NCI-H2107 treated with DMSO at 0.1 percent for 48 hours (cell line): ENCODE measurements at regions not wholly inside any gene's neighbourhood (a gene's known extent, or its start where the extent isn't known, plus 50 kb on each side); places are given as distances from the start of the nearest gene placed in this dataset.
"Not testable (repeated sequence)": the region's sequence is repeated elsewhere in the genome, so short reads cannot be mapped to it uniquely, and the experiment has no call there.

ENCODE experiments used
- DNase-seq: peaks from one replicate; lab custom pipeline; 2025; ENCODE audit not compliant: unreplicated experiment; lab: John Stamatoyannopoulos, UW

GRCh38 chr16:51869176-51869575 is 677.8 kb downstream of the TOX3 start:
- DNase-seq: no peak

- no peak for DNase-seq
Observed at GRCh38 chr16:51868631-51869030, 678.3 kb downstream of the TOX3 start.

- no peak for DNase-seq
Observed at GRCh38 chr16:51867386-51868065, 679.4 kb downstream of the TOX3 start.

GRCh38 chr16:51864575-51864974 is 682.4 kb downstream of the TOX3 start:
- no peak for DNase-seq

- no peak for DNase-seq
Observed at GRCh38 chr16:51854401-51854951, 692.5 kb downstream of the TOX3 start.

GRCh38 chr16:51853586-51853985 is 693.4 kb downstream of the TOX3 start:
- no peak for DNase-seq

GRCh38 chr16:51852892-51853291 is 694.1 kb downstream of the TOX3 start:
- no peak for DNase-seq

GRCh38 chr16:51851111-51851510 is 695.8 kb downstream of the TOX3 start:
- no peak for DNase-seq

- DNase-seq: no peak
Observed at GRCh38 chr16:51849715-51850114, 697.2 kb downstream of the TOX3 start.

- no peak for DNase-seq
Observed at GRCh38 chr16:51845586-51846305, 694.7 kb upstream of the SALL1 start.

- DNase-seq: no peak
Observed at GRCh38 chr16:51839727-51840462, 688.8 kb upstream of the SALL1 start.

GRCh38 chr16:51834794-51835193 is 683.7 kb upstream of the SALL1 start:
- DNase-seq: no peak

GRCh38 chr16:51834133-51834532 is 683.1 kb upstream of the SALL1 start:
- DNase-seq: no peak

GRCh38 chr16:51831595-51832367 is 680.7 kb upstream of the SALL1 start:
- DNase-seq: no peak

- DNase-seq: not testable (repeated sequence)
Observed at GRCh38 chr16:51831034-51831433, 680.0 kb upstream of the SALL1 start.

- no peak for DNase-seq
Observed at GRCh38 chr16:51825779-51826178, 674.7 kb upstream of the SALL1 start.

- DNase-seq: no peak
Observed at GRCh38 chr16:51822471-51822870, 671.4 kb upstream of the SALL1 start.

- no peak for DNase-seq
Observed at GRCh38 chr16:51821527-51821926, 670.5 kb upstream of the SALL1 start.

GRCh38 chr16:51820176-51820575 is 669.1 kb upstream of the SALL1 start:
- DNase-seq: no peak

- DNase-seq: peak; percentile 12
Observed at GRCh38 chr16:51818342-51818944, 667.4 kb upstream of the SALL1 start.

- DNase-seq: no peak
Observed at GRCh38 chr16:51816929-51817328, 665.9 kb upstream of the SALL1 start.
